ENCODE measurements at regions not wholly inside any gene's neighbourhood (a gene's known extent, or its start where the extent isn't known, plus 50 kb on each side); places are given as distances from the start of the nearest gene placed in this dataset.

DNA sequence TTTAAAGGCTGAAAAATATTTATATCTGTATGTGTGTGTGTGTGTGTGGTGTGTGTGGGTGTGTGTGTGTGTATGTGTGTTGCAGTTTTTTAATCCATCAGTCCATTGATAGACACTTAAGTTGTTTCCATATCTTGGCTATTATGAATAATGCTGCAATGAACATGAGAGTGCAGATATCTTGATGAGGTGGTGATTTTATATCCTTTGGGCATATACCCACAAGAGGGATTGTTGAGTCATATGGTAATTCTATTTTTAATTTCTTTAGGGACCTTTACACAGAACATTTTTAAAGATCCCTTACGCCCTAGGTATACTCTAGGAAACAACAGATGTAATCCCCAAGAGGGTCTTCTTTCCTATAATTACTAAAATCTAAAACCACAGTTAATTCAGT, 154.5 kb upstream of the CLEC14A start:
- Histone ChIP-seq H3K27me3 (ENCODE audit: control insufficient read depth, insufficient read depth, low read length) (no peaks in the 10 kb centered on the region), H3K4me3 (ENCODE audit: low read depth, low read length) (no peak overlapping the region), H3K36me3 (ENCODE audit: control insufficient read depth, insufficient read depth, low read length) (no peaks in the 10 kb centered on the region)
- ChIA-PET POLR2A (interaction anchor here (0.6 kb wide), 1 partner anchor 203 kb away, joined by 4 read pairs; the partner anchor contains the start of gene SSTR1), CTCF (no interaction called here)
- no peak for DNase-seq (ENCODE audit: low read depth)
- TF ChIP-seq, protein P1, sequence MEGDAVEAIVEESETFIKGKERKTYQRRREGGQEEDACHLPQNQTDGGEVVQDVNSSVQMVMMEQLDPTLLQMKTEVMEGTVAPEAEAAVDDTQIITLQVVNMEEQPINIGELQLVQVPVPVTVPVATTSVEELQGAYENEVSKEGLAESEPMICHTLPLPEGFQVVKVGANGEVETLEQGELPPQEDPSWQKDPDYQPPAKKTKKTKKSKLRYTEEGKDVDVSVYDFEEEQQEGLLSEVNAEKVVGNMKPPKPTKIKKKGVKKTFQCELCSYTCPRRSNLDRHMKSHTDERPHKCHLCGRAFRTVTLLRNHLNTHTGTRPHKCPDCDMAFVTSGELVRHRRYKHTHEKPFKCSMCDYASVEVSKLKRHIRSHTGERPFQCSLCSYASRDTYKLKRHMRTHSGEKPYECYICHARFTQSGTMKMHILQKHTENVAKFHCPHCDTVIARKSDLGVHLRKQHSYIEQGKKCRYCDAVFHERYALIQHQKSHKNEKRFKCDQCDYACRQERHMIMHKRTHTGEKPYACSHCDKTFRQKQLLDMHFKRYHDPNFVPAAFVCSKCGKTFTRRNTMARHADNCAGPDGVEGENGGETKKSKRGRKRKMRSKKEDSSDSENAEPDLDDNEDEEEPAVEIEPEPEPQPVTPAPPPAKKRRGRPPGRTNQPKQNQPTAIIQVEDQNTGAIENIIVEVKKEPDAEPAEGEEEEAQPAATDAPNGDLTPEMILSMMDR (IDR thresholded peaks at IDR 0.05; ENCODE audit: insufficient read depth, low read depth, low read length) = no peak

DNA sequence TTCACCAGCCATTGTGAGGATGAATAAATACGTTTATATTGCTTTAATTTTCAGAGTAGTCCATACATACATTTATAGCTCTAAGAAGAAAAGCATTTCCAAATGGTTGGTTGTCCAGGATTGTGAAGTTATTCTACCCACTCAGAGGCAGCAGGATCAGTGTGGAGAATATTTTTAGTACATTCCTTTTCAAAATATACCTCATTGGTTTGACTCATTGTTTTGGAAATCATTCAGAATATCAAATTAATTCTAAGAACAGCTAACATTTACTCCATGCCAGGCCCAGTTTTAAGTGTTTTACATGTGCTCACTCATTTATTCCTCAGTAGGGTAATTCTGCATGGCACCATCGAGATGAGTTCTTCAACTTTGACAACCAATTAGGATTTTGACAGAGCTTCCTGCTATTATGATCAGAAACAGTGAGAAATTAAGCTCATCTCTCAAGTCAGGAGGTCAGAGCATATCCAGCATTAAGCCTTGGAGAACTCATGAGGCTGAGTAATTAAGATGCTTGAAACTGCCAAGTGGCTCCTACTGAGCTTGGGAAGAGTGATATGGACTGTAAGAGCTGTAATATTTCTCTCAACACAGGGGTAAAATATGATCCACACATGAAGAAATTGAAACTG, 153.3 kb upstream of the CLEC14A start:
- CTCF ChIA-PET = no interaction called here
- TF ChIP-seq, protein P1 (IDR thresholded peaks at IDR 0.05; ENCODE audit: insufficient read depth, low read depth, low read length) = no peak
- no peak overlapping the region for H3K4me3 ChIP-seq (ENCODE audit: low read depth, low read length)
- no peaks in the 10 kb centered on the region for H3K27me3 ChIP-seq (ENCODE audit: control insufficient read depth, insufficient read depth, low read length)
- no peak for DNase-seq (ENCODE audit: low read depth)
- POLR2A ChIA-PET = no interaction called here
- H3K36me3 ChIP-seq (ENCODE audit: control insufficient read depth, insufficient read depth, low read length) = no peaks in the 10 kb centered on the region

DNA sequence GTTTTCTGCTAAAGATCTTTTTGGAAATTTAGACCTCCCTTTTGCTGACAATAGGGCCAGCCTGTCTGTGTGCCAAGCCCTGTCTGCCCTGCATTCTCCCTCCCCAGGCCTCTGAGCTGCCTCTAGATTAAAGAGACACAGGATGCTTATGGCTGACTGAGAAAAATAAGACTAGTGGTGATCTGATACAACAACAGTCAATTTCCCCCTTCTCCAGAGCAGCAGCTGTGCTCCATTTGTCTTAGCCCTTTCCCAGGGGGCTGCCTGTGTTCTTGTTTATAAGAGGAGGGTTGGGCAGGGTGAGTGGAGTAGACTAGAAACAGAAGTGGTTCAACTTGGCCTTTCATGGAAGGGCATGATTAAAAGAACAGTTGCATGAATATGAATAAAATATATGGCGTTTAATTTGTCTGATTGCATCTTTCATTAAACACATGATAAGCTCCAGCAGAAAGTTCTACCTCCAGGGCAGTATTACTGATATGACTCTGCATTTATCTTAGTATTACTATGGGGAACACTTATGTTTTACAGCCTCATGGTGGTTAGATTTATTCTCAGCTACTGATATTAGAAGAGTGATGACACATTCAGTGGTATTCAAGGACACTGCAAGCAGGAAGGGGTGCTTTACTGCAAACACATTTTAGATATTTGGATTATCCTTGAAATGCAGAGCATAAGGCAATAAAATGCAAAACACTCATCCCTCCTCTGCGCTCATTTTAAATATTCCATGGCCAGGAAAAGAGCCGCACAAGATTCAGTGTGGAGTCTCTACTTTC, 150.2 kb upstream of the CLEC14A start:
- POLR2A ChIA-PET = no interaction called here
- CTCF ChIA-PET = interaction anchor here (0.9 to 1.6 kb wide), 7 partner anchors 13 to 208 kb away, joined by 3 to 6 read pairs (median 3); no protein-coding TSS in a partner anchor
- Histone ChIP-seq H3K27me3 (ENCODE audit: control insufficient read depth, insufficient read depth, low read length) (no peaks in the 10 kb centered on the region), H3K36me3 (ENCODE audit: control insufficient read depth, insufficient read depth, low read length) (no peaks in the 10 kb centered on the region), H3K4me3 (ENCODE audit: low read depth, low read length) (no peak overlapping the region)
- TF ChIP-seq, protein P1 (IDR thresholded peaks at IDR 0.05; ENCODE audit: insufficient read depth, low read depth, low read length) = 0 out of 2 replicates have a peak, but pooled peaks have one; percentile 29
- peak; percentile 75 for DNase-seq (ENCODE audit: low read depth)

DNA sequence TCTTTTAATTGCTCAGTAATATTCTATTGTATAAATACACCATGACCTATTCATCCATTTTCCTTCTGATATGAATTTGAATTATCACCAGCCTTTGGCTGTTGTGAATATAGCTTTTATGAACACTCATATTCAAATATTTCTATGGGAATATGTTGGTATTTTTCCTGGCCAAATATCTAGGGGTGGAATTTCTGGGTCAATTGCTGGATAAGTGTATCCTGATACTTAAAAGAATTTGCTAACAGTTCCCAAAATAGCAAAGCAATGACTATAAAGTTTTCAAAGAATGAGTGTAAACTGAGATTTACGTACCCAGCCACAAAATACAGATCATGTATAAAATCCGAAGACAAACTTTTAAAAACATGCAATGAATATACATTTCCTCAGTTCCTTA, 148.7 kb upstream of the CLEC14A start:
- ChIA-PET CTCF (interaction anchor here (0.7 to 1.9 kb wide), 4 partner anchors 194 to 197 kb away, joined by 3 to 5 read pairs (median 4); partner anchors contain the start of gene SSTR1), POLR2A (no interaction called here)
- TF ChIP-seq, protein P1 (IDR thresholded peaks at IDR 0.05; ENCODE audit: insufficient read depth, low read depth, low read length) = no peak
- Histone ChIP-seq H3K27me3 (ENCODE audit: control insufficient read depth, insufficient read depth, low read length) (no peaks in the 10 kb centered on the region), H3K36me3 (ENCODE audit: control insufficient read depth, insufficient read depth, low read length) (no peaks in the 10 kb centered on the region), H3K4me3 (ENCODE audit: low read depth, low read length) (no peak overlapping the region)
- no peak for DNase-seq (ENCODE audit: low read depth)

DNA sequence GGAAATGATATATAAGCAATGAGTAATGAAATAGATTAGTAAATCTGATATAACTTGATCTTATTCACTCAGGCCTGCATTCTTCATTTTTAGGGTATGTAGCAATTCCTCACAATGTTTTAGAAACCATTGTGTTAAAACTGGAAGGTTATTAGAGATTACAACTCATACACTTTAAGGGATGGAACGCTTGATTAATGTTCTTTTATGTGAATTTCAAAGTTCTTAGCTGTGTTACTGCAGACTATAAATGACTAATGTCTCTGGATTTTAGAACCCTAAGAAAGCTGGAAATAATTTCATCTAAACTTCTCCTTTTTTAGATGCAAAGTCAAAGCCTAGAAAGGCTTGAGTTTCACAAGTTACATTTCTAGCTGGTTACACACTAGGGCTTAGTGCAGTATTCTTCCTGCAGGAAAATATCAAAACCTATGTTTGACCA, 148.2 kb upstream of the CLEC14A start:
- Histone ChIP-seq H3K4me3 (ENCODE audit: low read depth, low read length) (no peak overlapping the region), H3K27me3 (ENCODE audit: control insufficient read depth, insufficient read depth, low read length) (no peaks in the 10 kb centered on the region), H3K36me3 (ENCODE audit: control insufficient read depth, insufficient read depth, low read length) (no peaks in the 10 kb centered on the region)
- ChIA-PET CTCF (interaction anchor here (1.2 to 1.9 kb wide), 4 partner anchors 14 to 195 kb away, joined by 4 to 5 read pairs (median 4); partner anchors contain the start of gene SSTR1), POLR2A (no interaction called here)
- TF ChIP-seq, protein P1 (IDR thresholded peaks at IDR 0.05; ENCODE audit: insufficient read depth, low read depth, low read length) = no peak
- DNase-seq (ENCODE audit: low read depth) = peak; percentile 86
